GM10266 (cell line): ENCODE measurements at regions not wholly inside any gene's neighbourhood (a gene's known extent, or its start where the extent isn't known, plus 50 kb on each side); places are given as distances from the start of the nearest gene placed in this dataset.
A peak's percentile ranks its signal among the peaks of the same experiment; 100 is the strongest.

Experiments used
- DNase-seq: peaks from one replicate; pipeline ENCODE4 v3.0.0; 2012; ENCODE audit errors: extremely low spot score
- CTCF ChIP-seq: IDR thresholded peaks from 2 replicates; pipeline ENCODE4 v1.5.1; 2012; ENCODE audit warnings: mild to moderate bottlenecking, low read depth; ENCODE audit not compliant: control insufficient read depth, insufficient read depth; ENCODE audit errors: missing control alignments

DNA sequence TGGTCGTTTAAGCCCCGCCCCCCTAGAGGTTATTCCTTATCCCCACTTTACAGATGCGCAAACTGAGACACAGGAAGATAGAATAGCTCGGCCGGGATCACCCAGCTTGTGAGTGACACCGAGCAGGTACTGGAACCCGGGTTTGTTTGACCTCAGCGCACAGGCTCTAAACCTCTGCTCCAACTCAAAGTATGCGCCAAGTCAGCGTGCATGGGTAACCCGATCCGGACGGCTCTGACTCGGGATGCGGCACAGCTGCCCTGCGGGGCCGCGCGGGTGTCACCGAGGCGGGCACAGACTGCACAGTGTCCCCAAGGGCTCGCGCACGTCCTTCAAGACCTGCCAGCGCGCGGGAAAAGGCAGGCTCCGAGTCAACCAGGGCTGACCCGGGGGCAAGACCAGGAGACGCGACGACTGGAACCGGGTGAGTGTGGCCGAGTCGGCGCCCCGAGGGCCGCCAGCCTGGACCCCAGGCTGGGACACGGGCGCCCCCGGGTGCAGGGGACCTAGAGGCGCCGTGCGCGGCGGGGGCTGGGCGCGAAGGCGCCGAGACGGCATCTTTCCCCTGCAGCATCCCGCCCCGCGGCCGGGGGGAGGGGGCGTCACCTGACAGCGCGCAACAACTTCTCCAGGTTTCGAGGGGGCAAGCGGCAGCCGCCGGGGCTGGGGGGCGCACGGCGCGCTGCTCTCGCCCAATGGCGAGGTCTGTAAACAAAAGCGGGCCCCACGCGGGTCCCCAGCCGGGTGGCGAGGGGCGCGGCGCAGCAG, 101.9 kb upstream of the SOD1 start:
- TF ChIP-seq CTCF, result no peak
- DNase-seq, result no peak

- TF ChIP-seq CTCF, result no peak
- DNase-seq, result no peak
Measured at GRCh38 chr21:31556662-31557061, 102.8 kb upstream of the SOD1 start.

GRCh38 chr21:31555741-31556191, 103.7 kb upstream of the SOD1 start:
- no peak for DNase-seq
- TF ChIP-seq CTCF, result no peak

DNA sequence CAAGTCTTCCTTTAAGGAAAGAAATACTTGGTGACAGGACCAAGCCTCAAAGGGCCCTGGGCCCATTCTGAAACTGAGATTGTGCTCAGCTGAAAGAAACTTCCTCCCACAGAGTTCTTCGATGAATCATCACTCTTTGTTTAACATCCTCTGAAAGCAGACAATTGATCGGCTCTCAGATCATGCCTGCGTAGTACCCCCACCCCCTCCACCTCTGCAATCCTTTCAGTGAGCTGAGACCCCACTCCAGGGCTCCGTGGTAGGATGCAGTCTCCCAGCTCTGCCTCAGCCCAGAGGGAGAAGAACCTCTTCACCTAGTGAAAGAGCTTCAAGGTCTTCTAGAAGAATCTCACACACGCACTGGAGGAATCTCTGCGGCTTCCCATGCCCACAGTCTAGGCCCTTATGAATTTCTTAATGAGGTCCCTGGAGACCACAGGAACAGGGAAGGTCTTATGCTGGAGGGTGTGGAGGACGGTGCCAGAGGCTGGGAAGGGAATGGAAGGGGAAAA, 104.9 kb upstream of the SOD1 start:
- peak; percentile 71 for DNase-seq
- no peak for TF ChIP-seq CTCF

DNA sequence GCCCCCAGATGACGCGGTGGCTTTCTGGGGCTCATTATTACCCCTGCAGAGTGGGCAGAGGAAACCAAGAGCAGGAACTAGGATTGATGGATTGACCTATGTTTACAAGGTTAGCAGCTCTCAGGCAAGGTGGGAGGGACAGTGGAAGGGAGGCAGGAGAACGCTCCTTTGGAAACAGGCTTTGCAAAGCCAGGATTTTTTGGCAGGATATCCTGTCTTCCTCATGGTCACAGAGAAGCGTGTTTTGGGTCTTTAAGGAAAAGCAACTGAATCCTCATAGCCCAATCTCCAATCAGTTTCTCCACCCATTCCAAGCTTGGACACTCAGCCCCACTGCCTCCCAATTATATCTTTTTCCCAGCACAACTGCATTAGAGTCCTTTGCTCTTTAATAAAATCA, 105.6 kb upstream of the SOD1 start:
- TF ChIP-seq CTCF, result no peak
- no peak for DNase-seq

- no peak for TF ChIP-seq CTCF
- DNase-seq, result no peak
Measured at GRCh38 chr21:31553461-31553860, 106.0 kb upstream of the SOD1 start.

- TF ChIP-seq CTCF, result no peak
- no peak for DNase-seq
Measured at GRCh38 chr21:31552826-31553225, 106.7 kb upstream of the SOD1 start.
